Osteoblast (primary cell): ENCODE measurements at regions not wholly inside any gene's neighbourhood (a gene's known extent, or its start where the extent isn't known, plus 50 kb on each side); places are given as distances from the start of the nearest gene placed in this dataset.

Source experiments
- DNase-seq: peaks from one replicate; pipeline ENCODE4 v3.0.0; 2011; ENCODE audit warnings: low spot score, mixed read lengths; ENCODE audit not compliant: insufficient read length; ENCODE audit errors: missing footprints
- H2AFZ ChIP-seq: 2 replicates; pipeline ENCODE4 v1.6.0; 2011; ENCODE audit warnings: mild to moderate bottlenecking, low read length
- H3K27ac ChIP-seq: 2 replicates; pipeline ENCODE4 v1.5.1; 2011; ENCODE audit warnings: mild to moderate bottlenecking, low read depth, low read length, moderate library complexity
- H3K27me3 ChIP-seq: 2 replicates; pipeline ENCODE4 v1.6.0; 2012; ENCODE audit warnings: mild to moderate bottlenecking, control low read depth, inconsistent platforms, low read length, moderate library complexity; ENCODE audit not compliant: insufficient read depth
- H3K36me3 ChIP-seq: 2 replicates; pipeline ENCODE4 v1.5.1; 2011; ENCODE audit warnings: mild to moderate bottlenecking, low read length, control low read depth, moderate library complexity; ENCODE audit not compliant: insufficient read depth
- H3K4me1 ChIP-seq: 2 replicates; pipeline ENCODE4 v1.5.1; 2011; ENCODE audit warnings: mild to moderate bottlenecking, low read length, control low read depth, moderate library complexity; ENCODE audit not compliant: insufficient read depth
- H3K4me2 ChIP-seq: 2 replicates; pipeline ENCODE4 v1.6.0; 2011; ENCODE audit warnings: mild to moderate bottlenecking, low read length; ENCODE audit not compliant: insufficient read depth
- H3K4me3 ChIP-seq: fragments of 200-600 bp; sonication (generic); 3 replicates; pipeline ENCODE4 v1.5.1; 2012; ENCODE audit warnings: mild to moderate bottlenecking, low read length, inconsistent platforms; ENCODE audit not compliant: insufficient read depth
- H3K79me2 ChIP-seq: 2 replicates; pipeline ENCODE4 v1.6.0; 2012; ENCODE audit warnings: mild to moderate bottlenecking, low read length, control low read depth, inconsistent platforms; ENCODE audit not compliant: insufficient read depth
- H3K9me3 ChIP-seq: 2 replicates; pipeline ENCODE4 v1.5.1; 2011; ENCODE audit warnings: low read depth, low read length, control low read depth
- H4K20me1 ChIP-seq: 2 replicates; pipeline ENCODE4 v1.6.0; 2012; ENCODE audit warnings: mild to moderate bottlenecking, low read length, control low read depth; ENCODE audit not compliant: insufficient read depth
- CTCF ChIP-seq: IDR thresholded peaks from 2 replicates; pipeline ENCODE4 v1.5.1; 2011; ENCODE audit warnings: mild to moderate bottlenecking, low read depth, low read length, moderate library complexity; ENCODE audit errors: extremely low read depth

GRCh38 chr18:67694787-67695186 is 178.3 kb upstream of the DSEL start:
- Histone ChIP-seq H2AFZ (no peak overlapping the region), H3K79me2 (no peaks in the 10 kb centered on the region), H3K27me3 (no peaks in the 10 kb centered on the region), H3K4me3 (no peak overlapping the region), H3K4me2 (peak overlapping the region; percentile 3), H3K9me3 (no peaks in the 10 kb centered on the region), H3K36me3 (no peaks in the 10 kb centered on the region), H3K27ac (no peak overlapping the region), H3K4me1 (peaks cover 6% of the 10 kb centered on the region), H4K20me1 (no peaks in the 10 kb centered on the region)
- no peak for DNase-seq
- no peak for TF ChIP-seq CTCF

- H2AFZ ChIP-seq, result peak overlapping the region; percentile 70
Measured at GRCh38 chr18:67692811-67693210, 176.3 kb upstream of the DSEL start.

GRCh38 chr18:67682516-67682915 is 166.0 kb upstream of the DSEL start:
- Histone ChIP-seq H3K4me3 (no peak overlapping the region), H3K27ac (no peak overlapping the region), H4K20me1 (no peaks in the 10 kb centered on the region), H3K27me3 (no peaks in the 10 kb centered on the region), H2AFZ (no peak overlapping the region), H3K4me1 (no peaks in the 10 kb centered on the region), H3K79me2 (no peaks in the 10 kb centered on the region), H3K36me3 (no peaks in the 10 kb centered on the region), H3K4me2 (no peak overlapping the region), H3K9me3 (no peaks in the 10 kb centered on the region)
- no peak for TF ChIP-seq CTCF
- no peak for DNase-seq

More at GRCh38 chr18:67692811-67693210, 176.3 kb upstream of the DSEL start:
- Histone ChIP-seq H3K79me2 (no peaks in the 10 kb centered on the region), H3K27me3 (no peaks in the 10 kb centered on the region), H3K4me3 (peak overlapping the region; percentile 3), H3K4me1 (peaks cover 6% of the 10 kb centered on the region), H3K36me3 (no peaks in the 10 kb centered on the region), H3K27ac (no peak overlapping the region), H3K4me2 (peak overlapping the region; percentile 54), H3K9me3 (no peaks in the 10 kb centered on the region), H4K20me1 (no peaks in the 10 kb centered on the region)
- no peak for TF ChIP-seq CTCF
- no peak for DNase-seq

GRCh38 chr18:67677489-67677888 is 161.0 kb upstream of the DSEL start:
- Histone ChIP-seq H4K20me1 (no peaks in the 10 kb centered on the region), H3K4me1 (peaks cover 6% of the 10 kb centered on the region), H3K4me2 (no peak overlapping the region), H3K4me3 (no peak overlapping the region), H3K27me3 (no peaks in the 10 kb centered on the region), H3K36me3 (no peaks in the 10 kb centered on the region), H3K9me3 (no peaks in the 10 kb centered on the region), H3K27ac (no peak overlapping the region), H3K79me2 (no peaks in the 10 kb centered on the region), H2AFZ (no peak overlapping the region)
- TF ChIP-seq CTCF, result no peak
- no peak for DNase-seq
